Stimulated activated CD8-positive, alpha-beta memory T cell treated with anti-CD3 and anti-CD28 coated beads, Interleukin-4, amount 100 ng/mL, for 24 hours (primary cell): ENCODE measurements at regions not wholly inside any gene's neighbourhood (a gene's known extent, or its start where the extent isn't known, plus 50 kb on each side); places are given as distances from the start of the nearest gene placed in this dataset.

Experiments
- DNase-seq: peaks from one replicate; pipeline ENCODE4 v3.0.0-alpha.2; 2020; ENCODE audit warnings: low read depth

DNA sequence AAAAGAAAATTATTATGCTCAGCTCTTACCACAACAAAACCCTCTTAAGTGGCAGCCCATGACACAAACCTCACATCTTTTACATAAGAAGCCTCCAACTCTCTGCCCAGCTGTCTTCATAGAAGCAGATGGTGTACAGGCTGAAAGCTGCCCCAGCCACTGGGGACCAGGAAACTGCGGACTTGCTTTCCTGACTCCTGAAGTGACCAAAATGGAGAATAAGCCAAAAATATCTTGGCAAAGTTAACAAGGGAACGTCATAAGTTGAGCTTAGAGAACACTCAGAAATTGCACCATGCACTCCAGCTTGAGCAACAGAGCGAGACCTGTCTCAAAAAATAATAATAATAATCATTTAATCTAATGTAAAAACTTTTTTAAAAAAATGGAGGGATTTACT lies 160.3 kb upstream of the CDYL start:
- no peak for DNase-seq

DNA sequence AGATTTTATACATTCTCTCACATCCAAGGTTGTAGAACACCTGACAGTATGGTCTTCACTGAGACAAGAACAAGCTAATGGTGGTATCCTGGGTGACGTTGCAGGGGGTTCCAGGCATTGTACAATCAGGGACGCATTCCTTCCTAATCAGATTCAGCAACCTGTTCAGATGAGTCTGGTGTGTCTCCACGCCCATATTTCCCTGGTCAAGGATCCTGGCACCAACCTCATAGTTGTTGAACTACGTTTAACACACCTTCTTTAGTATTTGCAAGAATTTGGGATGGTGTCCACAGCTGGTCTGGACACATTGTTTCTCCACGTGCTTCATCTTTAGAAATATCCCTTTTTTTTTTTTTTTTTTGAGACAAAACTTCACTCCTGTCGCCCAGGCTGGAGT lies 161.0 kb upstream of the CDYL start:
- DNase-seq, result no peak

DNA sequence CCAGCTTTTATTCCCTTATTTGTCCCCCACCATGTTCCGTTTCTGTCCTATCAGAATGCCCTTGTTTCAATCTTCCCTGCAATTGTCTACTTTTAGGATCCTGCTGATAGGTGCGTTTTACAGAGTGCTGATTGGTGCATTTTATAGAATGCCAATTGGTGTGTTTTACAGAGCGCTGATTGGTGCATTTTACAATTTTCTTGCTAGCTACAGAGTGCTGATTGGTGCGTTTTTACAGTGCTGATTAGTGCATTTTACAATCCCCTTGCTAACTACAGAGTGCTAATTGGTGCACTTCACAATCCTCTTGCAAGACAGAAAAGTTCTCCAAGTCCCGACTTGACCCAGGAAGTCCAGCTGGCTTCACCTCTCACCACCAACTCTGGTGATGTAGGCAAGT lies 161.6 kb upstream of the CDYL start:
- no peak for DNase-seq

DNA sequence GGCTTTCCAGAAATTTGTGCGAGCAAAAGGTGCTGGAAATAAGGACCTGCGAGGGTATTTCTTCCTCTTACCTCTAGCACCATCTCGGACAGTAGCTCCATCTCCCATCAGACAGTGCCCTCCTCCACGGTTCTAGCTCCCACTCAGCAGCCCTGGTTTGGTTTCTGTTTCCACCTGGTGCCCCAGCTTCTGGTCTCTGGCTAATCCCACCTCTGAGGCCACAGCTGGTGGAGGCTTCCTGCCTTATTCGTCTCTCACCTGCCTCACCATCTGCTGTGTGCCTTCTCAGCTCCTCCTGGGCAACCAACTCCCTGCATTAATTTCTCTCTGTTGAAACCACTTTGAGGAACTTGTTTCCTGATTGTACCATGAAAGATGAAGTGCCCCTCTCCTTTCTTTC lies 162.4 kb upstream of the CDYL start:
- DNase-seq, result no peak

DNA sequence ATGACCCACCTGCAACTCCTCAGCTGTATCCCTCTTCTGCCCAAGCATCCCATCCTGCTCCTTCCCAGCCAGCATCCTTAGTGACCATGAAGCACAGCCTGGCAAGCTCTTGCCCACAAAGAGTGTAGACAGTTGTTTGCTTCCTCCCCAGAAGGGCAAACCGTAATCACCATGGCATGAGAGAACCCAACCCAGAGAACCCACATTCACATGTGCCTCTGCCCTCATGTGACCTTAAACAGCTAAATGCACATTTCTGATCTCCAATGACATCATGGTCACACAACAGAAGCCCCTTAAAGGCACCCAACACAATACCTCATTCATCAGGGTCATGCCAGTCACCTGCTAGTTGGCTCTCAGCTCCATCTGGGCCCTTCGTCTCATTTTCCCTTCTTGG lies 162.8 kb upstream of the CDYL start:
- no peak for DNase-seq

DNA sequence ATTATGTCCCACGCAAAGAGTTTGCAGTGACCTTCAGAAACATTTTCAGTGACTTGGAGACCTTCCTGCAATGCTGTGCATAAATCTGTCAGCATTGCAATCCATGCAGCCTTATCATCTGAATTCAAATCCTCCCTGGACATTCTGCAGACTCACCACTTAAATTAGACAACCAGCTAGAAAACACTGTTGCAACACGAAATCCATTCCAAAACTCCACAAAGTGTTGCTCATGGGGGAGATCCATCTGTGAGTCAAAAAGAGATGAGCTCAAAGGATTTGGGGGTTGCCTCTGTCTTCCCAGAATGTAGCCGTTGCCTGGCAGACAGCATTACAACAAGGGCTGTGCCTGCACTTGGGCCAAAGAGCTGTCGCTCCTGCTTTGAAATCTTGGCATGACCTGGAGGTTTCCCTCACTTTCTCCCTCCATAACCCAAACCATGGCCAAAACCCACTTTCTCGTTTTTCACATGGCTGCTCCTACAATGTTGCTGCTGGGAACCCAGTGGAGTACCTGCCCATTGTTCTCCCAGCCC lies 163.5 kb upstream of the CDYL start:
- no peak for DNase-seq

DNA sequence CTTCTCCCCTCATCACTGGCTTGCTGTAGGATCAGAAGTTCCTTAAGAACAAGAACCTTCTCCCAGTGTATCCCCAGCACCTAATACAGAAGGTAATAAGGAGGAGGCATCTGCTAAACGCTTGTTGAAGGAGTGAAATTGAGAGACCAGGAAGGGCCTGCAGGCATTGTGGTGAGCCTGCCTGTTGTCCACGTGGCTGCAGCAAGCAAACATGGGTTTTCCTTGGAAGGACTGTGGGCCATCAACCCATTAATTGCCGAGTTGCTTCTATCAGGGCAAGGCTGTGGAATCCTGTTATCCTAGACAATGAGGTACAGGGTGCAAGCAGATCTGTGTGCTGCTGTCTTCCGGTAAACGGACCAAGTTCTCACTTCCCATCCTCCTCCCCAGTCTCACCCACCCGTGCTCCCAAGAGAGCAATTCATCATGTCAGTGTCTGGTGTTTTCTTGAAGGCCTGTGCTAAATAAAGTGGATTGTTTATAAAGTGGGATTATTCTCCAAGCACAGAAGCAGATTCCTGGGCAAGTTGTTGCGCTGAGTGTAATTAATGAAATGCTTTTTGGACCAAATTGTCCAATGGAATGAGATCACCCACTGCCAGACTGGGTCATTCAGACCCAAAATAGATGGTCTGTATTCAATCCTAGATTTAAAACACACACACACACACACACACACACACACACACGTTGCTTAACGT lies 164.6 kb upstream of the CDYL start:
- no peak for DNase-seq

DNA sequence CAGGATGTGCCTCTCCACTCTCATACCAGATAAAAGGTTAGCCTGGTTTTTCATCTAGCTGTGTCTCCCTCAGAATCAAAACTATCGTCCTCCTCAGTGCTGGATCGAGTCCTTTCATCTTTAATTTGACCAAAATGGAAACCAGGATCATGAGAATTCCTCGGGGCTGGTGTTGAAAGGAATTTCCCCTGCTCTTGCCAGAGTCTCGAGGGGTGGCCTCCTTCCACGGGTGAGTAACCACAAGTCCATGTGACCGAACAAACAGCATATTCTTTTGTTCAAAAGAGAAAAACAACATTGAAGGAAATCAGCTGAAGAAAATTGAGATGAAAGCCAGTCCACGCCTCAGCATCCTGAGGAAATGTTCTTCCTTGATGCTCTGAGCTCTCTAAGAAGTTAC lies 165.9 kb upstream of the CDYL start:
- DNase-seq, result no peak

DNA sequence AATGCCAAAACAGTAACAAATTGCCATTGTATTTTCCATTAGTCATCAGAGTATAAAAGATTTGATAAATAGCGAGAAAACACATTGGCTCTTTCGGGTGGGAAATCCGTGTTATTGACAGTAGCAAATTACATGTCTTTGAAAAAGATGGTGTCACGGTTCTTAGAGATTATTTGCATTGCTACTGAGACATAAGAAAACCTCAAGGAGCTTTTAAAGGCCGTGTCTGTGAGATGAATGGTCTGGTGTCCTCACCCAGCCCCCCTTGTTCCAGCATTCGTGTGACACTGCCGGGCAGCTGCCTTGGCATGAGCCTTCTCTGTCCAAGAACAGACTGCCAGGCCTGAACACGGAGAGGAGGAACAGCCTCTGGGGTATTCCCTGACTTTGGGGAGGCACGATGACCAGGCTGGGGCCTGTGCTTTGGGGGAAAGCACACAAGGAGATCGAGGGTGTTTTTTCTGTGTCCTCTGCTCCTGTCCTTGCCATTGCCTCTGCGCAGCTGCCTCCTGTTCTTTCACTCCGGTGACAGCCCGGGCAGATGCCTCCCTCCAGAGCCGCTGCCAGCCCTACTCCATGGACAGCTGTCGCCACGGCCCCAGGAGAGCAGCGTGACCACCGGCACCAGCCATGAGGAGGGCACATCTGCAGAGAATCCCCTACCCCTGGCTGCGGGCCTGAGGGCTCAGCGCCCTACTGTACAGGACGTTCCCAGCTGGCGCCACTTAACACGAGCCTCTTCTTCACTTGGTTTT lies 167.7 kb upstream of the CDYL start:
- DNase-seq, result no peak

DNA sequence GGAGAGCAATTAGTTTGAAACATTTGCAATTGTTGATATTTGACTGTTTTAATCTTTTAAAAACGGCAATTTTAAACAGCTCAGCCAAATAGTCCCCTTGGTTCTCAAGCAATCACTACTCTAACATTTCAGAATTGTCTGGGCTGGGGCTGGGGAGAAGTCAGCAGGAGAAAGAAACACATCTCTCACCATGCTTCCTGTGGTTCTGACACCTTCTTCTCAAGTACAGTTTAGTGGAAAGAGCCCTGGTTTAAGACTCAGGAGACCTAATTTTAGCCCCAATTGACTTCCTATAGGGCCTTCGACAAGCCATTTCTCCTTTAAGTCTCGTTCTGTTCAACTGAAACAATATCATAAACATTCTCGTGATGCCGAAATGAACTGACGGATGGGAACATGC lies 168.4 kb upstream of the CDYL start:
- no peak for DNase-seq

DNA sequence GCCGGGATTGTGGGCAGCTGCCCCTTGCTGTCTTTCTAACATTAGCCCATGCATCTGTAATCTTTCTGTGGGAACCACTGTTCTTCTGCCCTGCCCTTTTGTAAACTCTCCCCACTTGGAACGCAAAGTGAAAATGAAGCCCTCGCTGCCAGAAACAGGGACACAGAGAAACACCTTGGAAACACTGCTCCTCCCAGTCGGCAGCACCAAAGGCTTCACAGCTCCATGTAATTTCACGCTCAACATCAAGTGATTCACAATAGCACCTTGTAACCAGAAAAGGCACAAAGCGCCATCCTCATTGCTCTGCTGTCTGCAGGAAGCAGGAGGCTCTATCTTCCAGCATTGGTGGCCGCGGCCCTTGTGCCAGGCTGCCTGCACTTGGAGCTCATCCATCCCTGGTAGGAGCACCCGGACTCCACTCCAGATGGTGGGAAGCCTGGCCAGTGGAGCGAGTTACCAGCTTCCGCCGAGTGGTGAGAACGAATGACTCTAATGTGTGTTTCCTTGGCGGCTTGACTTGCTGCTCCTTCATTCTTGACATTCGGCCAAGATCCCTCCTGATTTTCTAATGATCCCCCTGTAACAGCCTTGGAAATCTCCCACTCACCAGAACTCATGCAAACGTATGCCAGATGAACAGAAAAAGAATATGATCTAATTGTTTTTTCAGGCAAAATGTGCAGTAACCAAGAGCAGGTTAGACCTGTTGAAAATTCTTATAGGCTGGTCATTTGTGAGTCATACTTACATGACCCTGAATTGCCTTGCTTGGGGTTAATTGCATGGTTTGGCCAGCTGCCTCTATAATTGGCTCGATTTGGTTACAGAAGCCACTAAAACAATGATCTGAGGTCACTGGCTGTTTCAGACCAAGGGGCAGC lies 169.1 kb upstream of the CDYL start:
- no peak for DNase-seq

DNA sequence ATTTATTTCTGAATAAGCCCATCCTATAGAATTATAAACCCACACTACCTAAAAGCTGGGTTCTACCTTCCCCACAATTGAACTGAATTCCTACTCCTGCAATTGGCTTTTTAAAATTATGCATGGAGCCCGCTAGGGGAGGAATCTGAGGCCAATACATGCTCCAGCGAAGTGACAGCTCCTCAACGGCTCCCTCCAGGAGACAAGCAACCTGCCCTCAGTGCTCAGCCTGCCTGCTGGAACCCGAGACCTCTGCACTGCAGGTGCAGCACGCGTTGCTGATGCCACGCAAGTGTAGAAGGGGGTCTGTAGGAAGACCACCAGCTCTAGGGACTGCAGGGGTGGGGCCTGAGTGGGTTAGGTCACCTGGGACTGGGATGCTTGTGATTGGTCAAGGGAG lies 170.2 kb upstream of the CDYL start:
- DNase-seq, result no peak

DNA sequence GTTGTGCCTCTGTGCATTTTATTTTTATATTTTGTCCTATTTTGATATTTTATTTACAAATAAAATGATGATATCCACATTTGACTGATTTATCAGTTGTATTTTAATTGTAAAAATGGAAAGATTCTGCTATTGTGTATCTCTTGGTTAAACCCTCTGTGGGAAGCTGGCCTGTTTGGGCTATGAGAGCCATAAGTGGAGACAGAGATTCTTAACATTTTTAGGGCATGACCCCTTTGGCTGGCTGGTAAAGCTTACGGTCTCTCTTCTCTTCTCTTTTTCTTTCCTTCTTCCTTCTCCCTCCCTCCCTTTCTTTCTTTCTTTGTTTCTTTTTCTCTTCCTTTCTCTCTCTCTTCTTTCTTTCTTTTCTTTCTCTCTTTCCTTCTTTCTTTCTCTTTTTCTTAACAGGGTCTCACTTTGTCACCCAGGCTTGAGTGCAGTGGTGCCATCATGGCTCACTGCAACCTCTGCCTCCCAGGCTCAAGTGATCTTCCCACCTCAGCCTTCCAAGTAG lies 172.3 kb upstream of the CDYL start:
- no peak for DNase-seq

DNA sequence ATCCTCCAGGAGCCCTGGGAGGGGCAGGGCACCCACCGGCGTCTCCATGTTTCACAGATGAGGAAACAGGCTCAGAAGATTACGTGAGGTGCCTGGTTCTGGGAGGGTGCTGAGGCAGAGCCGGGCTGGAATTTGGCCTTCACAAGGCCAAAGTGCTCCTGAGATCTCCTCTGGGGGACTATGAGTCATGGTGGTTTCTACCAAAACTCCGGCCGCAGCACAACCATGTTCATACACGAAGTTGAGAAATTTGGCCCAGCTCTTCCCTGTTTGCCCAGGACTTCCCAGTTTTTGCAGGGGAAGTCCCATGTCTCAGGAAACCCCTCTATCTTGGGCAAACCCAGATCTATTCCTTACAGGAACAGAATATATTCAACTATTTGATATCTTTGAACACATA lies 172.9 kb upstream of the CDYL start:
- DNase-seq, result no peak

DNA sequence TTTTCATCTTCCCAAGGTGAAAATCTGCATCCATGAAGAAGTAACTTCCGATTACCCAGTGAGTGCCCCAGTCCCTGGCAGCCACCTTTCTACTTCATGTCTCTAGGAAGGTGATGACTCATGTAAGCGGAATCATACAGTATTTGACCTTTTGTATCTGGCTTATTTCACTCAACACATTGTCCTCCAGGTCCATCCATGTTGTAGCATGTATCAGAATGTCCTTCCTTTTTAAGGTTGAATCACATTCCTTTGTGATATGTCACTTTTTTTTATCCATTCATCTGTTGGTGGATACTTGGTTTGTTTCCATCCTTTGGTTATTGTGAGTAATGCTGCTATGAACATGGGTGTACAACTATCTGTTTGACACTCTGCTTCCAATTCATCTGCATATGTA lies 176.3 kb upstream of the CDYL start:
- no peak for DNase-seq

DNA sequence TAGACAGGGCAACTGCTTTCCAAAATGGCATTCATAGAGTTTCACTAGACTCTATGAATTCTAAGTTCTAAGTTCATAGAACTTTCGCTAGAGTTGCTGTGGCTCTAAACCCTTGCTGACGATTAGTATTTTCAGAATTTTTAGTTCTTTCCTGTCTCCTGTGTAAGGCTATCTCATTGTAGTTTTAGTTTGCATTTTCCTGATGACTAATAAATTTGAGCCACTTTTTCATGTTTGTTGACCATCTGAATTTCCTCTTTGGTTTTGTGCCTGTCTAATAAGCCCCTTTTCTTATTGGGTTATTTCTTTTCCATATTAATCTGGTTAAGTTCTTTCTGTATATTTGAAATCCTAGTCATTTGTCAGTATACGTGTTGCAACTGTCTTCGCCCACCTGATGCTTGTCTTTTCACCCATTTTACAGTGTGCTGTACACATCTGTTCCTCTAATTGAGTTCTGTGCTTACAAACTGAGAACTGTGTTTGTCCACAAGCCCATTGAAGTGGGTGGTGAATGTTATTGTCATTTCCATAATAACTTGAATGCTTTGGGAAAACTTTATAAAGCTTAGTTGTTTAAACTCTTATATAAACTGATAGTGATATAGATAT lies 177.7 kb upstream of the CDYL start:
- no peak for DNase-seq

DNA sequence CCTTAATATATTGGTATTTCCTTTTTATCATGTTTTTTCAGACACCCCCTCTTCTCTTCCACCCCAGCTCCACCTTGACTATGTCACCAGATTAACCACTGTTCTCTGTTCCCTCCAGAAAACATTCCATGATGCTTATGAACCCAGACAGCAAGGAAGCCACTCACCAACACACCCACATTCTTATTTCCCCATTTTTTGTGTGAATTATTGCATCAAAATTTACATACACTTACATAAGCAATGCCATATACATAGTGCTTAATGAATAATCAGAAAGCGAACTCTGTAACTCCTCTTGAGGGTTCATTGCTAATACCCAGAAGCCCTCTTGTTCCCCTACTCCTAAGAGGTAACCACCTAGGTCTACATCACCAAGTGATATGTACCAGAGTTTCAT lies 182.3 kb upstream of the CDYL start:
- DNase-seq, result no peak

DNA sequence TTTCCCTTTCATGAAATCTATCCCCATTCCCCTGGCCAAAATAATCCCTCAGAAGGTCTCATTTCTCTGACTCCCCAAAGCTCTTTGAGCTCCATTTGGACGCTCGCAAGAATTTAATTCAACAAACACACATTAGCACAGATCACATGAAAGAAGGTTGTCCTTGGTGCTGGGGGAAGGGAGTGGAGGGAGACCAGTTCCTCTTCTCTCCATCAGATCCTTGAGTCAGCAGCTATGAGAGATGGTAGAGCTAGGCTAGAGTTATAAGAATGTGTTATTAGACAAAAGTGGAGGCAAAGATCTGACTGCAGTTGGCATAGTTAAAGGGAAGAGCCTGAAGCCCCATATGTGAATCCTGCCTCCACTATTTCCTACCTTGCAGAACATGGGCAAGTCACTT lies 184.2 kb upstream of the CDYL start:
- no peak for DNase-seq

DNA sequence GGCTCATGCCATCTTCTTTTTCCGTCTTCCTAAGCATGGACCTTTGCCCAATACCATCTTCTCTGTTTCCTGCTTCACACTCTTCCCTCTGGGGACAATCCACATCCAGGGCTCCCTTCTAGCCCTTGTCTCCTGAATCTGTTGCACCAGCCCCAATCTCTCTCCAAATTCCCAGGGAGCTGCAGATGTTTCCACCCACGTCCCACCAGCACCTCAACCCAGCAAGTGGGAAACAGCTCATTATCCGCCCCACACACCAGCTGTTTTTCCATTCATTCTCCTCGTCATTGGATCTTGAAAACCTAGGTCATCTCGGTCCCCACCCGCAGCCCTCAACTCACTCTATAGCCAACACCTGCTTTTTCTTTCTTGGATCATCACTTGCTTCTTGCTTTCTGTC lies 185.0 kb upstream of the CDYL start:
- no peak for DNase-seq

DNA sequence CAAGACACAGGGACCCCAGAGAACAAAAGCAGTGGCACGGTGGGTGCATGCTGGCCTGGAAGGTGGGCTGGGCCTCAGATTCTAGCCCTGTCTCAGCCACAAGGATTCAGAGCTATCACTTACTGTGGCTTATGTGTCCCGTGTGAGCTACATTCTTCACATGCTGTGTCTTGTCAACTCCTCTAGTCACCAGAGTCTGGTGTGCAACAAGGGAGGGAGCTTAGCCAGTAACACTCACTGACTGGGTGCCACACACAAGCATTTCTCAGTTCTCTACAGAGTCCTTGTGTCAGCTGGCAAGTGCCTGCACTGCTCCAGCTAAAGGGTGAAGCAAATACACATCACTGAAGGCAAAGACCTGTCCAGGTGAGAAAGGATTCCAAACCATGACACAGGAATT lies 186.9 kb upstream of the CDYL start:
- DNase-seq, result no peak

DNA sequence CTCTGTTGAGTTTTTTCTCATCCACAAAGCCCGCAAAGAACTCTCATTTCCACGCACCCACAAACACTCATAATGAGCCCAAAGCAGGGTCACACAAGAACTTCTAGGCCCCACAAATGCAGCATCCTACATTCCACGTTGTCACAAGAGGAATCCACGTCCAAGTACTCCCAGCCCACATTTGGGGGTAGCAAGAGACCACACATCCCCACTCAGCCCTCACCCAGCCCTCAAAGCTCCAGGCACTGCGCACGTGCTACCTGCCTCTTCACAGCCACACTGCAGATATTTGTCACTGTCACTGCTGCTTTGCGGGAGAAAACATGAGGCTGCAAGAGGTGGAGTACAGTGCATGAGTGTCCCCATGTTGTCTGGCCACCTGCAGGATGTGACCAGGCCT lies 187.6 kb upstream of the CDYL start:
- no peak for DNase-seq

DNA sequence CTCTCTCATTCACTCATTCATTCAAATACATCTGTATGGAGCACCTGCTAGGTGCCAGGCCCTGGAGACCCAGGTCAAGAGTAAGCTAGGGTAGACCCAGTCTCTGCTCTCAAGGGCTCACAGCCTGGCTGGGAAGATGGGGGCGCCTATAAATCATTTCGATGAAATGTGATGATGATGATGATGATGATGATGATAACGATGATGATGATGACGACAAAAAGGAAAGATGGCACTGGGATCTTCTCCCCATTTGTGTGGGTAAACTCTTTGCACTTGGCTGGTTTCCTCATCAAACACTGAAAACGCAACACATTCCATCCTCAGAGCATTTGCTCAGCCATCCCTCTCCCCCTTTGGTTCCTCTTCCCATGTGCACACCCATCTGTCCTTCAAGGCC lies 188.0 kb upstream of the CDYL start:
- no peak for DNase-seq
